NCI-H187 treated with DMSO at 0.1 percent for 48 hours (cell line): ENCODE measurements at regions not wholly inside any gene's neighbourhood (a gene's known extent, or its start where the extent isn't known, plus 50 kb on each side); places are given as distances from the start of the nearest gene placed in this dataset.

Experiments used
- DNase-seq: peaks from one replicate; lab custom pipeline; 2025; lab: John Stamatoyannopoulos, UW

- DNase-seq: no peak
Measured at GRCh38 chr13:57918086-57918485, 286.5 kb downstream of the PCDH17 start.

- no peak for DNase-seq
Measured at GRCh38 chr13:57918913-57919312, 287.4 kb downstream of the PCDH17 start.

GRCh38 chr13:57925250-57925649, 293.7 kb downstream of the PCDH17 start:
- no peak for DNase-seq

GRCh38 chr13:57925751-57926150, 294.2 kb downstream of the PCDH17 start:
- DNase-seq: no peak

- DNase-seq: no peak
Measured at GRCh38 chr13:57932061-57932460, 300.5 kb downstream of the PCDH17 start.

- no peak for DNase-seq
Measured at GRCh38 chr13:57933606-57934005, 302.1 kb downstream of the PCDH17 start.

GRCh38 chr13:57935965-57936364, 304.4 kb downstream of the PCDH17 start:
- no peak for DNase-seq

GRCh38 chr13:57946361-57946760, 314.8 kb downstream of the PCDH17 start:
- DNase-seq: no peak

- no peak for DNase-seq
Measured at GRCh38 chr13:57948884-57949283, 317.3 kb downstream of the PCDH17 start.

GRCh38 chr13:57969951-57970350, 338.4 kb downstream of the PCDH17 start:
- DNase-seq: no peak

- no peak for DNase-seq
Measured at GRCh38 chr13:57970404-57970803, 338.9 kb downstream of the PCDH17 start.

- no peak for DNase-seq
Measured at GRCh38 chr13:57982782-57983181, 351.2 kb downstream of the PCDH17 start.

- DNase-seq: no peak
Measured at GRCh38 chr13:57988276-57988675, 356.7 kb downstream of the PCDH17 start.

- no peak for DNase-seq
Measured at GRCh38 chr13:57991041-57991440, 359.5 kb downstream of the PCDH17 start.

- DNase-seq: no peak
Measured at GRCh38 chr13:57992416-57992815, 360.9 kb downstream of the PCDH17 start.

- no peak for DNase-seq
Measured at GRCh38 chr13:57996717-57997116, 365.2 kb downstream of the PCDH17 start.

- DNase-seq: no peak
Measured at GRCh38 chr13:58004751-58005150, 373.2 kb downstream of the PCDH17 start.

- DNase-seq: no peak
Measured at GRCh38 chr13:58018020-58018419, 386.5 kb downstream of the PCDH17 start.

- peak; percentile 89 for DNase-seq
Measured at GRCh38 chr13:58018865-58019264, 387.3 kb downstream of the PCDH17 start.

- DNase-seq: no peak
Measured at GRCh38 chr13:58024103-58024502, 392.6 kb downstream of the PCDH17 start.

GRCh38 chr13:58025821-58026220, 394.3 kb downstream of the PCDH17 start:
- no peak for DNase-seq

GRCh38 chr13:58032676-58033460, 401.3 kb downstream of the PCDH17 start:
- no peak for DNase-seq

- DNase-seq: no peak
Measured at GRCh38 chr13:58043971-58044370, 412.4 kb downstream of the PCDH17 start.

- DNase-seq: no peak
Measured at GRCh38 chr13:58048670-58049069, 417.1 kb downstream of the PCDH17 start.
